Mesenchymal stem cell (in vitro differentiated cells and primary cell): ENCODE measurements at regions not wholly inside any gene's neighbourhood (a gene's known extent, or its start where the extent isn't known, plus 50 kb on each side); places are given as distances from the start of the nearest gene placed in this dataset.

Source experiments
- DNase-seq: peaks from one replicate; pipeline ENCODE4 v3.0.0-alpha.2; 2013
- H2AFZ ChIP-seq: one replicate; pipeline ENCODE4 v1.6.1; 2013; ENCODE audit warnings: low read depth, mild to moderate bottlenecking, control low read depth, inconsistent platforms, low read length, moderate library complexity
- H2AK5ac ChIP-seq: 2 replicates; pipeline ENCODE4 v1.6.1; 2013; ENCODE audit warnings: low read length, moderate library complexity, mild to moderate bottlenecking, inconsistent platforms; ENCODE audit not compliant: severe bottlenecking
- H2BK120ac ChIP-seq: one replicate; pipeline ENCODE4 v1.6.1; 2013; ENCODE audit warnings: low read depth, mild to moderate bottlenecking, inconsistent platforms, low read length, moderate library complexity
- H2BK12ac ChIP-seq, 2 experiments: one replicate each; pipeline ENCODE4 v1.6.1; 2013; ENCODE audit warnings: inconsistent platforms in 2 of 2, low read length in 2 of 2, mild to moderate bottlenecking in 2 of 2, moderate library complexity in 2 of 2, control low read depth in 1 of 2
- H2BK15ac ChIP-seq: one replicate; pipeline ENCODE4 v1.6.1; 2013; ENCODE audit warnings: mild to moderate bottlenecking, low read depth, inconsistent platforms; ENCODE audit not compliant: poor library complexity, severe bottlenecking
- H2BK5ac ChIP-seq: 2 replicates; pipeline ENCODE4 v1.6.1; 2013; ENCODE audit warnings: low read depth, mild to moderate bottlenecking, low read length, control low read depth, inconsistent platforms; ENCODE audit not compliant: poor library complexity, severe bottlenecking
- H3K14ac ChIP-seq, 2 experiments: one replicate each; pipeline ENCODE4 v1.6.1; 2013; ENCODE audit warnings: inconsistent platforms in 2 of 2, low read length in 2 of 2, control low read depth in 1 of 2, mild to moderate bottlenecking in 1 of 2, moderate library complexity in 1 of 2
- H3K18ac ChIP-seq, 2 experiments: one replicate each; pipeline ENCODE4 v1.6.1; 2013; ENCODE audit warnings: inconsistent platforms in 2 of 2, low read length in 2 of 2, control low read depth in 1 of 2, low read depth in 1 of 2, mild to moderate bottlenecking in 1 of 2
- H3K23ac ChIP-seq, 2 experiments: one replicate each; pipeline ENCODE4 v1.6.1; 2013; ENCODE audit warnings: inconsistent platforms in 2 of 2, low read length in 2 of 2, mild to moderate bottlenecking in 2 of 2, moderate library complexity in 2 of 2, control low read depth in 1 of 2
- H3K27ac ChIP-seq: 2 replicates; pipeline ENCODE4 v1.5.1; 2013; ENCODE audit warnings: mild to moderate bottlenecking, moderate library complexity, low read length, control low read depth, inconsistent platforms; ENCODE audit not compliant: poor library complexity, severe bottlenecking
- H3K27me3 ChIP-seq, 2 experiments: 2 replicates each; pipeline versions ENCODE4 v1.6.1 to v1.7.0; 2013; ENCODE audit warnings: low read length in 2 of 2, mild to moderate bottlenecking in 2 of 2, moderate library complexity in 2 of 2, control low read depth in 1 of 2, inconsistent platforms in 1 of 2; ENCODE audit not compliant: control insufficient read depth in 1 of 2, insufficient read depth in 1 of 2
- H3K36me3 ChIP-seq, 2 experiments: 2 replicates each; pipeline versions ENCODE4 v1.6.1 to v1.7.0; 2013; ENCODE audit warnings: low read length in 2 of 2, control low read depth in 1 of 2, inconsistent platforms in 1 of 2, low read depth in 1 of 2, mild to moderate bottlenecking in 1 of 2; ENCODE audit not compliant: insufficient read depth in 2 of 2, control insufficient read depth in 1 of 2
- H3K4ac ChIP-seq, 2 experiments: one replicate each; pipeline ENCODE4 v1.6.1; 2013; ENCODE audit warnings: inconsistent platforms in 2 of 2, low read length in 2 of 2, mild to moderate bottlenecking in 2 of 2, moderate library complexity in 2 of 2, control low read depth in 1 of 2, low read depth in 1 of 2
- H3K4me1 ChIP-seq: 2 replicates; pipeline ENCODE4 v1.6.1; 2013; ENCODE audit warnings: low read depth, low read length, control low read depth; ENCODE audit not compliant: control insufficient read depth, insufficient read depth
- H3K4me2 ChIP-seq: 2 replicates; pipeline ENCODE4 v1.6.1; 2013; ENCODE audit warnings: low read length, mild to moderate bottlenecking, inconsistent platforms; ENCODE audit not compliant: poor library complexity, severe bottlenecking
- H3K4me3 ChIP-seq, 2 experiments: 2 replicates each; pipeline versions ENCODE4 v1.5.1 to v1.7.0; 2013; ENCODE audit warnings: low read length in 2 of 2, mild to moderate bottlenecking in 2 of 2, control low read depth in 1 of 2, low read depth in 1 of 2; ENCODE audit not compliant: insufficient read depth in 1 of 2
- H3K79me1 ChIP-seq: replicated peaks from 2 replicates; pipeline ENCODE4 v1.6.1; 2013; ENCODE audit warnings: mild to moderate bottlenecking, control low read depth, low read length, inconsistent platforms; ENCODE audit not compliant: poor library complexity, severe bottlenecking
- H3K9ac ChIP-seq: 2 replicates; pipeline ENCODE4 v1.7.0; 2013; ENCODE audit warnings: mild to moderate bottlenecking, low read length, moderate library complexity
- H3K9me3 ChIP-seq: 2 replicates; pipeline ENCODE4 v1.7.0; 2013; ENCODE audit warnings: mild to moderate bottlenecking, low read length; ENCODE audit not compliant: control insufficient read depth
- H4K8ac ChIP-seq: one replicate; pipeline ENCODE4 v1.6.1; 2013; ENCODE audit warnings: inconsistent platforms, mild to moderate bottlenecking, low read length, moderate library complexity
- H4K91ac ChIP-seq: one replicate; pipeline ENCODE4 v1.6.1; 2013; ENCODE audit warnings: mild to moderate bottlenecking, low read length, inconsistent platforms
- WGBS: methylation state at CpG from one replicate; pipeline ENCODE4 v1.1.7; 2013; ENCODE audit warnings: mixed read lengths; 5-methylcytosine and 5-hydroxymethylcytosine counted together

GRCh38 chr6:150494241-150494640, 105.4 kb upstream of the PLEKHG1 start:
- Histone ChIP-seq H2BK15ac (no peak overlapping the region), H3K23ac (no peak overlapping the region), H3K27ac (no peak overlapping the region), H3K27me3 (no peaks in the 10 kb centered on the region), H3K9me3 (no peaks in the 10 kb centered on the region), H3K4me3 (no peak overlapping the region), H3K18ac (no peak overlapping the region), H3K4me2 (no peak overlapping the region), H2AFZ (no peak overlapping the region), H4K8ac (no peak overlapping the region), H3K79me1 (no peaks in the 10 kb centered on the region), H3K9ac (no peak overlapping the region), H2AK5ac (no peak overlapping the region), H2BK120ac (no peak overlapping the region), H3K4me1 (peaks cover 18% of the 10 kb centered on the region), H3K4ac (no peak overlapping the region), H3K36me3 (no peaks in the 10 kb centered on the region), H2BK5ac (no peak overlapping the region), H2BK12ac (no peak overlapping the region), H3K14ac (no peak overlapping the region), H4K91ac (no peak overlapping the region)
- DNase-seq, result no peak
- 88% methylated on average over 4 of the region's 5 CpGs for WGBS

DNA sequence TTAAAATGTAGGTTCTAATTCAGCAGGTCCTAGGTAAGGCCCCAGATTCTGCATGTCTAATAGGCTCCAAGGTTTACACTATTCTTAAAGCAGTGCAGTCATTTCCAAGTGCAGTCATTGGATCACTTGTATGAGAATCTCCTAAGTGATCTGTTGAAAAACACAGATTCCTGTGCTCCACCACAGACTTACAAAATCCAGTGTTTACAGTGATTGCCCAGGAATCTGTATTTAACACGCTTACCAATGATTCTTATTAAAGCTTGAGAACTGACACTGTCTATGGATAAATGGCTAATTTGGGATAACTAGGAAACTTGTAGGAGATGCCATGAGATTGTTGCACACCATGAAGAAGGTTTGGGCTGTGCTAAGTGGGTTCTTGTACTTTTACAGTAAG, 104.6 kb upstream of the PLEKHG1 start:
- H3K4me3 ChIP-seq, result no peak overlapping the region
- no peak overlapping the region for H3K27ac ChIP-seq
- H2BK15ac ChIP-seq, result no peak overlapping the region
- no peak overlapping the region for H2AK5ac ChIP-seq
- H4K8ac ChIP-seq, result no peak overlapping the region
- H3K14ac ChIP-seq, result no peak overlapping the region
- WGBS, result 100% methylated on average over 1 of the region's 1 CpG
- no peak overlapping the region for H3K23ac ChIP-seq
- H3K27me3 ChIP-seq, result no peaks in the 10 kb centered on the region
- H3K18ac ChIP-seq, result no peak overlapping the region
- no peak overlapping the region for H2BK5ac ChIP-seq
- H3K79me1 ChIP-seq, result no peaks in the 10 kb centered on the region
- no peak for DNase-seq
- H3K4me1 ChIP-seq, result peaks cover 18% of the 10 kb centered on the region
- no peaks in the 10 kb centered on the region for H3K9me3 ChIP-seq
- no peak overlapping the region for H3K4ac ChIP-seq
- no peak overlapping the region for H3K4me2 ChIP-seq
- no peaks in the 10 kb centered on the region for H3K36me3 ChIP-seq
- no peak overlapping the region for H4K91ac ChIP-seq
- H2AFZ ChIP-seq, result no peak overlapping the region
- H2BK120ac ChIP-seq, result no peak overlapping the region
- H3K9ac ChIP-seq, result no peak overlapping the region
- no peak overlapping the region for H2BK12ac ChIP-seq

GRCh38 chr6:150496629-150497028, 103.1 kb upstream of the PLEKHG1 start:
- Histone ChIP-seq H3K14ac (no peak overlapping the region), H2BK12ac (no peak overlapping the region), H2AFZ (no peak overlapping the region), H2BK15ac (no peak overlapping the region), H3K36me3 (no peaks in the 10 kb centered on the region), H3K9ac (no peak overlapping the region), H3K4ac (no peak overlapping the region), H3K18ac (no peak overlapping the region), H3K4me3 (no peak overlapping the region), H3K79me1 (no peaks in the 10 kb centered on the region), H4K8ac (no peak overlapping the region), H4K91ac (no peak overlapping the region), H3K4me2 (no peak overlapping the region), H2BK120ac (no peak overlapping the region), H2BK5ac (no peak overlapping the region), H2AK5ac (no peak overlapping the region), H3K4me1 (peaks cover 11% of the 10 kb centered on the region), H3K23ac (no peak overlapping the region), H3K9me3 (no peaks in the 10 kb centered on the region), H3K27me3 (no peaks in the 10 kb centered on the region), H3K27ac (no peak overlapping the region)
- WGBS, result no CpG with 5 or more reads among the region's 2 CpGs
- no peak for DNase-seq

GRCh38 chr6:150499882-150500312, 99.8 kb upstream of the PLEKHG1 start:
- Histone ChIP-seq H3K18ac (no peak overlapping the region), H3K4me2 (no peak overlapping the region), H3K36me3 (no peaks in the 10 kb centered on the region), H3K4me1 (no peaks in the 10 kb centered on the region), H3K4ac (no peak overlapping the region), H2AK5ac (no peak overlapping the region), H2BK5ac (no peak overlapping the region), H2BK12ac (no peak overlapping the region), H3K9ac (no peak overlapping the region), H2AFZ (no peak overlapping the region), H2BK120ac (no peak overlapping the region), H3K4me3 (no peak overlapping the region), H3K23ac (no peak overlapping the region), H3K9me3 (no peaks in the 10 kb centered on the region), H3K27me3 (no peaks in the 10 kb centered on the region), H3K27ac (no peak overlapping the region), H4K8ac (no peak overlapping the region), H4K91ac (no peak overlapping the region), H3K14ac (no peak overlapping the region), H3K79me1 (no peaks in the 10 kb centered on the region), H2BK15ac (no peak overlapping the region)
- WGBS, result 67% methylated on average over 1 of the region's 3 CpGs
- peak; percentile 3 for DNase-seq
